Stimulated activated CD8-positive, alpha-beta memory T cell treated with anti-CD3 and anti-CD28 coated beads, Interleukin-12 subunit alpha, Interleukin-12 subunit beta, amount 100 ng/mL, for 24 hours (primary cell): ENCODE measurements at regions not wholly inside any gene's neighbourhood (a gene's known extent, or its start where the extent isn't known, plus 50 kb on each side); places are given as distances from the start of the nearest gene placed in this dataset.

Experiments
- DNase-seq: peaks from one replicate; pipeline ENCODE4 v3.0.0-alpha.2; 2020; ENCODE audit errors: extremely low read depth

DNA sequence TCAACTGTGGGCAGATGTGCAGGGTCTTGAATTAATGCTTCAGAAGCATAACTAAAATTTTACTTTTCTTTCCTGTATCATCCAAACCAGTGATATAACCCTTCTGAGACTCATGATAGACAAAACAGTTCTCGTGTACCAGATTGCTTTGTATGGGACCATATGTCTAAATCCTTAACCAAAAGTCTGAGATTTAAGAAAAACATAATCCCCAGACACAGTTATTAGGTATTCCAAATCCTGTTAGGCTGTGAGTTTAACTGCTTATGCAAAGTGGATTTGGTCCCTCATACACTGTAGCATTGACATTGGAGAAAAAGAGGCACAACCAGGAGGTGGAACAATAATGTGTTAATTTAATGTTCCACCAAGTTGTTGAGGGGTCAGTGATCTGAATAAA is 235.0 kb downstream of the PMAIP1 start:
- DNase-seq: no peak

DNA sequence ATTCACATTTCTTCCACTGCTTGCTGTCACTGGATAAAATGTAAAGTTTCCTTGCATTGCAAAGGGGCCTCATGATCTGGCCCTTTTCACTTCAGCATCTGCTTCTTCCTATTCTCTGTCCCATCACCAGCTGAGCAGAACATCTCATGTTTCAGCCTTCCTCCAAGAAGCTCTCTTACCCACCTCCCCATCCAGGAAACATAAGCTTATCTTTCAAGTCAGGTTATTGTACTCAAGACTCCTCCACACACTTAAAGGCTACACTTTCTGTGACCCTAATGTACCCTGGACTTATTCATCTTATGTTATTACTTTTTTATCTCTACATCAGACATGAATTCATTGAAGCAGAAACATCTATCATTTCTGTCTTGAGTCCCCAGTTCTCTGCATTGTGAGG is 230.5 kb downstream of the PMAIP1 start:
- DNase-seq: no peak

DNA sequence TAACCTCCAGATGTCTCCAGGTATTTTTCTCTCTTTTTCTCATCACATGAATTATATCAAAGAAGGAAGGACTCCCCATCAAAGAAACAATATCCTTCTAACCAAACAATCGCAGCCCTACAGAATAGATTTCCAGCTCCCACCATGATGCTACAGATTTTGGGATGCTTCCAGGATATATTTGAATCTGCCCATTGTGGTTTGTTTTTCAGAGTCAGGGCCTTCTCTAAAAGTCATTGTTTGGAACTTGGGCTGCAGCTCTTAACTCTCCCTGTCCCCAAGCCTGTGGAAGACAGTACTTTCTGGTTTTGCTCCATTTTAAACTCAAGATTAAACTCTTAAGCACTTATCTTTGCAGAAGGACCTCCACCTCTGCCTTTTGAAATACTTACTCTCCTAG is 223.2 kb downstream of the PMAIP1 start:
- DNase-seq: no peak

DNA sequence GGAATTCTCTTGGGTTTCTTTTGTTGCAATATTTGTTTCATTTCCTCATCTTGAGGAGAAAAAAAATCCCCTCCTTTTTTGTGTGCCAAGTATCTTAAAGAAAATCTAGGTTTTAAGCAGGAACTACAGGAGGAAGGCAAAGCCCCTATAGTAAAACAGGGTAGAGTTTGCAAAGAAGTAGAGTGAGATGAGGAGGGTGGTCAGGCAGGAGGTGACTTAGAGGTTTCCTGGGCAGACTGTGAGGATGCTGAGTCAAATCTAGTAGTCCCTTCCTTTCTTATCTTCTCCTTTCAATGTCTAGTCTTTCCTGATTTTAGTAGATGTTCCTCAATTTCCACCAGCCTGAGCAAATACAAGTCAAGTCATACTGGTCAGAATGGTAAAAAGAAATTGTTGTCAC is 222.5 kb downstream of the PMAIP1 start:
- DNase-seq: no peak

DNA sequence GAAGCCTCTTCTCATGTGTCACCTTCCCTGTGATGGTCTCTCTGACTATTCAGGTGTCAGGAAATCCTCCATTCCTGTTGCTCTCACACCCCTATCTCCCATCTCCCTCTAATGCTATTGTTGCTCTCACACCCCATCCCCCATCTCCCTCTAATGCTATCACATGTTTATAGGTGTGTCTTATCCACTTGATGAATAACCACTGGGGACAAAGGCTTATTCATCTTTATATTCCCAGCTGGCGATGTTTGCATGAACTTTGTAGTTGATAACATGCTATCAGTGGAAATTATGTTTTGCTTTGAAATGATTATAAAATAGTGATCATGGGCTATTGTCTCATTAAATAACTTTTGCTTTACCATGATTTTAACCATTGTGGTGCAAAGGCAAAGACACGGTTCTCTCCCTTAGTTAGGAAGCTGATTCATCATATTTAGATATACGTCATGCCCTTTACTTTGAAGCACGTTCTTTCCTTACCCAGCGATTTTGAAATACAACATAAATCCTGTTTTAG is 220.5 kb downstream of the PMAIP1 start:
- DNase-seq: no peak

DNA sequence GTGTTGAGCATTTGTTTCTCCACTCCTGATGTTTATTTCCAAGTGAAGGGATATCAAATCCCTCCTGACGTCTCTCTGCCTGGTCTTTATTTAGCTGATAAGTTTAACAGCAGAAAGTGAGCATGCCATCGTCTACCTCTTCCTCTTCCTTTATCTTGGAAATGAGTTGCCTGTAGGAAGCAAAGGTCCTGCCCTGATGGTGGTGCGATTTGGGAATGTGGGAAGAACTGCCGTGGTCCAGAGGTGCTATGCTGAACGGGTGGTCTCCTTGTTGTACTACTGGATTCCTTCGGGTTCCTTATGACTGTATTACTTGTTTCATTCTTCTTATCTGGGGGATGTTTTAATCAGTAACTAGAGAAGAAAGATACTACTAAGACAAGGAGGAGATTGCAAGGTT is 217.5 kb downstream of the PMAIP1 start:
- no peak for DNase-seq

DNA sequence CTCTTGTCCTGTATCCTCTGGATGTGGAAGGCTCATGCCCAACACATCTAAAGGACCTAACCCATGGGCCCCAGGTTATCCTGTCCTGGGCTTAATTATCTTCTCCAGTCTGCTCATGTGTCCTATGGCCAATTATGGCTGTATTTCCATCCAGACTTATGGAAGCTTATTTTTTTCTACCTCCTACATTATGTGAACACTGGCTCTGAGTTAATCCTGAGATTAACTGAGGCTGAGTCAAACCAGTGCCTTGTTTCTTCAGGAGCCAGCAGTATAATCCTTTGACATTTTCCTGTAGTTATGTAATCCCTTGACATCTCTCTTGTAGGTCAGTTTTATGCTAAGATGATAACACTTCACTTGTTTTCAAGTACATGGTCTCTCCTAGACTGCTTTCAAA is 213.6 kb downstream of the PMAIP1 start:
- no peak for DNase-seq

DNA sequence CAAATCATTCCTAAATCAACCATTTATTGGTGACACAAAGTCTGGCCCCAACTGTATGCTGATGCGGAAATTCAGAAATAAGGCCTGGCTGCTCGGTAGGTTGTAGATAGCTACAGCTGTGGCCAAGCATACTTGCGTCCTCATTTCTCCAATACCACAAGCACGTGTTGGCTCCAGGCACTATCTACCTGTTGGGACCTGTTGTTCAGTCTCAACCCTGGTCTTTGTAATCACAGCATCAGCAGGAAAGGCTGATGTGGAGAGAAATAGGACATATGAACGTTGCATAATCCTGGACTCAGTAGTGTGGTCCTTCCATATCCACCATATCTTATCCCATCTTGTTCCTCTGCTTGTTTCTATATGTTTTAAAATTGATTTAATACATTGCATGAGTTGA is 212.6 kb downstream of the PMAIP1 start:
- no peak for DNase-seq

DNA sequence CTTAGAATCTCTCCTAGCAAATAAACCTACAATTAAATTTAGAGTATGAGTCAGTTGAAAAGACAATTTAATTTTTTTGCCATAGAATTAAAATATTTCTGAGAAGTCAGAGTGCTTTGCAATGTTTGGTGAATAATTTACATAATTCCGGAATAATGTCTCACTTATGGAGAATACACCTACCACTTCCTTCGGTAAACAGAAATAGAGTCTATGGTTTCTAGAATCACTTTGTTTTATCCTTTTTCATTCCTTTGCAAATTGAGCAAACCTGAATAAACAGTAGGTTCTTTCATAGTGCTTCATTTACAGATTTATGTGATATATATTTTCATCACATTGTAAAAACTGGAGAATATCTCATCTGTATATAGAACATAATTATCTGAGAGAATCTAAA is 211.7 kb downstream of the PMAIP1 start:
- no peak for DNase-seq

DNA sequence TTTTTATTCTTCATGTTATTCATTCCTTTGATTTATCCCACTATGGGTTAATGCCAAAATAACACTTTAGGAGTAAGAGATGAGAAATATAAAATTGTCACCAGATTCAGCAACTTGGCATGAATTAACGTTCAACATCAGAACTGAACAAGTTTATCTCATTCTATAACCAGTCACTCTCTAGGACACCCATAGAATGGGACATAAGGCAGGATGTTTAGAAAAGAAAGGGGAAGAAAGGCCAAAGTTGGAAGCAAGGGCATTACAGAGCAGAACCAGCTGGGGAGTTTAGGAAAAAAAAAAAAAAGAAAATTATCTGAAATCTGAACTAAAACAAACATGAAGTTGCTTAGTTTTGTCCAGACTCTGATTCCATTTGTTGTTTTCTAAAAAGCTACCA is 211.0 kb downstream of the PMAIP1 start:
- no peak for DNase-seq

DNA sequence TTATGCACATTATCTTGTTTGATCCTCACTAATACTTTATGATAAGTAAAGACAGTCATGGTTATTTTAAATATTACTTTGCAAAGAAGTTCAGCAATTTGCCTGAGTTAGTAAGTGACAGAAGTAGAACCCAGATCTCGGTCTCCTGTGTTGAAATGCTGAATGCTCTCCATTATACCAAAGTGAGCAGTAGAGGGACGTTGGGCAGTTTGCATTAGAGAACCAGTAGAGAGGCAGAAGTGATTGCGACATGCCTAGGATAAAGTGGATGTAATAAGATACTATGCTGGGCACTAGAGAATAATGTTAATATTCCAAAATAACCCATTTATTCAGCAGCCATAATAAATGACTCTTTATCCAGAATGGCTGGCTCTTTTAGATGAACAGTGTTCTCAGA is 201.0 kb downstream of the PMAIP1 start:
- no peak for DNase-seq

DNA sequence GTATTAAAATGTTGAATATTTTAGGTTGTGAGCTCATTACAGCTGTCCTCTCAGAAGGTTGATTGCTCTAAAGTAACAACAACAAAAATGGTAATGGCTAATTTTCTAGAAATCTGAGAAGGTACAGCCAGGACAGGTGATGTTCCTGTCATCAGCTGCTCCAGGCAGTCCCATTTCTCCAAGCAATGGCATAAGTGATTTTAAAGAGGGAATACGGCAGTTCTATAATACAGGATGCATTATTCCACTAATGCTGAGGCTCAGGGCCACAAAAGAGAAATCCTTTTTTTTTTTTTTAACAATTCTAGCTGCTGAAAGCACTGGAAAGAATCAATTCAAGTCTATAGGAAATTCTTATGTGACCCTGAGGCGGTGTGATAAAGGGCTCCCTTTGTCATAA is 199.9 kb downstream of the PMAIP1 start:
- DNase-seq: no peak

DNA sequence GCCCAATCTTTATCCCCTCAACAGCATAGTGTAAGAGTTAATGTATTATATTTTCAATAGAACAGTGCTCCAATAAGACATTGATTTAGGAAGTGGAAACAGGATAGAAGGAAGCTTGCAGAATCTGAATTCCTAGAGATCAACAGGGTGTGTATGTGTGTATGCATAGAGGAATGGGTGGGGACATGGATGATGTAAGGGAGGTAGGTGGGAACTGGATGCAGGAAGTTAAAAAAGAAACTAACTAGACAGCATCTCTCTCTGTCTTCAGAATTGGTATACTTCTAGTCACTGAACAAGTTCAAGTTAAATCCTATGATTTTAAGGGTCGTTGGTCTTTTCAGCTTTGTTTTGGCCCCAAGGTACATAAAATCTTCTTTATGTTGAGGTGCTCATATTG is 196.6 kb downstream of the PMAIP1 start:
- no peak for DNase-seq

DNA sequence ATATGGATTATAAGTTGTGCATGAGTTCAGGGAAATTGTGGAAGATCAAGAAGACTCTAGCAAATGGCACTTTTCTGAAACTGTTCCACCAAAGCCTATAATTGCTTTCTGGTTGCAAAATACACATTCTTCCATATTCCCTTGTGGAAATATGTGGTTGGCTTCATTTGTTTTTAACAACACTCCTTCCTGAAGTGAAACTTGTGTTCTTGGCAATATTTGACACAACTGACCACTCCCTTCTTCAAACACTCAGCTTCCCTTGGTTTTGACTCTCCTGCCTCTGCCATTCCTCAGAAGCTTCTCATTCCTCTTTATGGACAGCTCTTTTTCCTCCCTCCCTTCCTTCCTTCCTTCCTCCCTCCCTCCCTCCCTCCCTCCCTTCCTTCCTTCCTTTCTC is 192.3 kb downstream of the PMAIP1 start:
- no peak for DNase-seq

DNA sequence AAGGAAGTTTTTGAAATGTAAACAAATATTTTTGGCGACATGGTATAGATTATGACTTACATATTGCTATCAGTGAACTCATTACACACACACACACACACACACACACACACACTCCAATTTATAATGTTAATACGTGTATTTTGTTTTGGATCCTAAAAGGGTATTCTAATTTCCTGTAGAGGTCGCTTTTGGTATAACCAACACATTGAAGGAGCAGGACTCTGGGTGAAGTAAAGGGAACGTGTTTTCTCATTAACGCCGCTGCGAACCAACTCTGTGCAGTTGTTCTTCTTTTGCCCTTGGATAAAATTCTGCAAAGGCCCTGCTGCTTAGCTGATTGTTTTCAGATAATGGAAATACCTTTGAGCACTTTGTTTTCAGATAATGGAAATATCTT is 190.4 kb downstream of the PMAIP1 start:
- DNase-seq: no peak

DNA sequence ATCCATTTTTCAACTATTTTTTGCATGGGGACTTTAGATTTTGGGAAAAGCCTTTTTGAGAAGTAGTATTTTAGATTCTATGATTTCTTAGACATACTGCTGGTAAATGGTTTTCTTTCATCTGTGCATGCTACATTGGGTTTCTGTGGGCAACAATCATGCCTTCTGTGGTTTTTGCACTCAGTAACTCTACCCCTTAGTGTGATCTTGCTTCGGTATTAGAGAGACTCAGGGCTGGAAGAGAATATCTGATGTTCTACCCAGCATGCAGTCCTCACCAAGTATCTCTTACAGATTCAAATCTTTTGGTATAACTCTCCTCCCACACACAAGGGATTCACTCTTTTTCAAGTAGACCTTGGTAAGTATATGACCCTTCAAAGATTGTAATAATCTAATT is 183.0 kb downstream of the PMAIP1 start:
- no peak for DNase-seq

DNA sequence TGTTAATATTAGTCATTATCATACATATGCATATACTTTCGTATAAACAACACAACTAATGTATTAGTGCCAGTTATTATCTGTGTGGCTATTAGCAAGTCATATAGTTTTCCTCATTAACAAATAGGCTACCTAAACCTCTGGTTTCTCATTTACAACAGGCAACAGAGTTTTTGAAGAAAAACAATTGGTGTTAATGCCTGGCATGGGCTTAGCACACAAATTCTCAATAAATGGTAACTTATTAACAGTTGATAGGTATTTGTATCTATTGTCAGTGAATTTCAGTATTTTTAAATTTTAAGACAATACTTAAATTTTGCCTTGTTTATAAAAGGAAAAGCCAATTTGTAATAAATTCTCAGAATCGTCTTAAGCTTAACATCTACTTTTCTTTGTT is 182.5 kb downstream of the PMAIP1 start:
- DNase-seq: no peak

DNA sequence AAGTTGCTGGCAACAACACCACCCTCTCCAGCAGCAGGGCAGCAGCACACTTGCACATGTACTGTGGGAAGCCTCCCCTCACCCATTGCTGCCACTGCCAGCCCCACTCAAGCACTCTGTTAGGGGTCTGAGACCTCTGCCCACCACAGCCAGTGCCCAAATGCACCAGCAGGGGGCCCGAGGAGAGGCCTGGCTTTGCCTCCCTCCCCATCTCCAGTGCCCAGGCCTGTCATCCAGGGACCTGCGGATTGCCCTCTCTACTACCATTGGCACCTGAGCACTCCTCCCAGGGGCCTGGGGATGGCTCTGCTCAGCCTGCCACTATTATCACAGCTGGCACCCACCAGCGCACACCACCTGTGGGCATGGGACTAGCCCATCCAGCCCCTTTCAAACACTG is 175.7 kb downstream of the PMAIP1 start:
- no peak for DNase-seq

DNA sequence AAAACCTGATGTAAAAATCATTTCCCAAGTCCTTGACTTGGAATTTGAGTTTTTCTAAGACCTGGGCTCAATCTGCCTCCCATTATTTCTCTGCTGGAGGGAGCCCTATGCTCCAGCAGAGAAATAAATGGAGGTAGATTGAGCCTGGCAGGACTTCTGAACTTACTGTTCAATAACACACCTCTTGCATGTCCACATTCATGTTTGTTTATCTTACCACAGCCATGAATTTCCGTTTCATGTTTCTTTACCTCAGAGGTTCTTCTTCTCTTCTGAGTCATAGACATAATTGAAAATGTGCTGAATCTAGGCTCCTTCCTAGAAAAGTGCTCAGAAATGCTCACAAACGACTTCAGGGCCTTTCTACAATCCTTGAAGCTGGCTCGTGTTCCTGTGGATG is 170.8 kb downstream of the PMAIP1 start:
- no peak for DNase-seq

DNA sequence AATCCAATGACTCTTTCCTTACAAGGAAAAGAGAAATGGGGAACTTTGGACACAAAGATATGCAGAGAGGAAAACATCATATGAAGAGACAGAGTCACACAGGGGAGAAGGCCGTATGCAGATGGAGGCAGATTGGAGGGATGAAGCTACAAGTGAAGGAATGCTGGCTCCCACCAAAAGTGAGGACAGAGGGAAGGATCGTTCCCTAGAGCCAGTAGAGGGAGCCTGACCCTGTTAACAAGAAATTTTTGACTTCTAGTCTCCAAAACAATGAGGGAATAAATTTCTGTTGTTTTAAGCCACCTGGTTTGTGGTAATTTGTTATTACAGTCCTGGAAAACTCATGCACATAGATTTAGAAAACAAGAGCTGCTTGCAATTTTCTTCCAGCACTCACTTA is 169.3 kb downstream of the PMAIP1 start:
- DNase-seq: no peak

DNA sequence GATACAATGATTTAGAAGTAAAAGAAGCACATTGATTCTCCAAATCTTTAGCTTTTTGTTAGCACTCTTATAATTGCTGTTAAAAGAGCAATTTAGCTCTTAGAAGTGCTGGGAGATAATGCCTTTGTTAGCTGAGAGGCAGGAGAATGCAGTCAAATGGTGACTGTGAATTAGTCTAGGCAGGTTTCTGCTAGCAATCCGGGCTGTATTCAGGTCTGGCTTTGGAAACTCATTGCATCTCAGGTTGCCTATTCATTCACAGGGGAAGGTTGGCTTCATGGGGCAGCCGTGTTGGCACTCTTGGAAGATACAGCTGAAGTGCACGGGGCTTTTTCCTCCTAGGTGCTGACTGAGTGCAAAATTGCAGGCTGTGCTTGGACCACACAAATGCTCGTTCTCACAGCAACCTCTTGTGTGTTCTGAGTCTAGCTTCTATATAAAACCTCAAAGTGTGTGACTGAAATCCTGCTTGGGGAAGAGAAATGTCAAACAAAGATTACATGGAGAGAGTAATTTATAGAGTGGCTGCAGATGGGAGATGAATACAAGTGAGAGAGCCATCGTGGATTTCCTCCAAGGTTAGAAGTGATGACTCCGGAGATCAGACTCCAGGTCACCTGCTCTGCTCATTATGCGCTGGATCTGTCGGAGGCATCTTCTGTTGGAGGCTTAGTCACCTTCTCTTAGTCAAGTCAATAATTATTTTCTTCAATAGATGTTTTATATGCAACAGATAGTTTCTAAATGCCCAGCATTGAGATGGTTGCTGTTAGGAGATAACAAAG is 167.8 kb downstream of the PMAIP1 start:
- DNase-seq: no peak

DNA sequence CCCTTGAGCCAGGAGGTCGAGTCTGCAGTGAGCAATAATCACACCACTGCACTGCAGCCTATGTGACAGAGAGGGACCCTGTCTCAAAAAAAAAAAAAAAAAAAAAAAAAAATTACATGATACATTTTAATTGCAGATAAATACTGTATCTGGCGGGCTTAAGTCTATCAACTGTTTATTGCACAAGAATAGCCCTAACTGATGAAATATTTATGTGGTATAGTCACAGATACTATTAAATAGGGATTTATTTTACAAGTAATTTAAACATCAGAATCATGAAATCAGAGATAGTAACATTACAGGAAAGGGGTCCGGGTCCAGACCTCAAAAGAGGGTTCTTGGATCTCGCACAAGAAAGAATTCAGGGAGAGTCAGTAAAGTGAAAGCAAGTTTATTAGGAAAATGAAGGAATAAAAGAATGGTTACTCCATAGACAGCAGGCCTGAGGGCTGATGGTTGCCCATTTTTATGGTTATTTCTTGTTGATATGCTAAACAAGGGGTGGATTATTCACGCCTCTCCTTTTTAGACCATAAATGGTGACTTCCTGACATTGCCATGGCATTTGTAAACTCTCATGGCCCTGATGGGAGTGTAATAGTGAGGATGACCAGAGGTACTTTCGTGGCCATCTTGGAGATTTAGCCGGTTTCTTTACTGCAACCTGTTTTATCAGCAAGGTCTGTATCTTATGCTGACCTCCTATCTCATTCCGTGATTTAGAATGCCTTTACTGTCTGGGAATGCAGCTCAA is 166.6 kb downstream of the PMAIP1 start:
- no peak for DNase-seq

DNA sequence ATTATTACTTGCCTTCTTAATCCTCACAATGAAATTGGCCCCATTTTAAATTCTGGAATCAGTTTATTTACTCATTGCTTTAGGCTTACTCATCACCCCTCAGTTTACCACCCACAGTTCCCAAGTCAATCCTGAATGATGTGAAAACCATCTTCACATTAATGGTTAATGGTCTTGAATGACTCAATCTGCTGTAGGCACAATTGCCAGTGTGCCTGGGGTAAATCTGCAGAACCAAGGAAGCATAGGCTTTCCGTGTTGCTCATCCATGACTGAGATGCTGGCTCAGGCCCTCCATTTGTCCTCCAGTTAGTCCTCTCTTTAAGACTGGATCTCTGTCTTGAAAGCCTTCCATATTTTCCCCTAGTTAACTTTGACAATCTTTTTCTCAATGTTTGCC is 164.5 kb downstream of the PMAIP1 start:
- no peak for DNase-seq
